Mucosa of rectum (tissue), 2 donors: ENCODE measurements at regions not wholly inside any gene's neighbourhood (a gene's known extent, or its start where the extent isn't known, plus 50 kb on each side); places are given as distances from the start of the nearest gene placed in this dataset.

ENCODE experiments used
- H3K27ac ChIP-seq, 2 donors: one replicate each; pipeline ENCODE4 v1.7.0; 2013; ENCODE audit warnings: inconsistent platforms in 2 of 2, low read depth in 2 of 2, low read length in 2 of 2
- H3K27me3 ChIP-seq, 2 donors: one replicate each; pipeline ENCODE4 v1.7.0; 2013; ENCODE audit warnings: low read length in 2 of 2; ENCODE audit not compliant: control insufficient read depth in 2 of 2, insufficient read depth in 2 of 2
- H3K36me3 ChIP-seq, 2 donors: one replicate each; pipeline ENCODE4 v1.7.0; 2013; ENCODE audit warnings: low read length in 2 of 2; ENCODE audit not compliant: control insufficient read depth in 2 of 2, insufficient read depth in 2 of 2
- H3K4me1 ChIP-seq, 2 donors: one replicate each; pipeline ENCODE4 v1.7.0; 2013; ENCODE audit warnings: low read length in 2 of 2, mild to moderate bottlenecking in 1 of 2; ENCODE audit not compliant: control insufficient read depth in 2 of 2, insufficient read depth in 2 of 2
- H3K4me3 ChIP-seq, 2 donors: one replicate each; pipeline ENCODE4 v1.7.0; 2013; ENCODE audit warnings: low read length in 2 of 2
- H3K9ac ChIP-seq, 2 donors: one replicate each; pipeline ENCODE4 v1.7.0; 2013; ENCODE audit warnings: low read length in 2 of 2, low read depth in 1 of 2, mild to moderate bottlenecking in 1 of 2
- H3K9me3 ChIP-seq, 2 donors: one replicate each; pipeline ENCODE4 v1.7.0; 2013; ENCODE audit warnings: low read length in 2 of 2; ENCODE audit not compliant: control insufficient read depth in 2 of 2
- donor health status: healthy.
- donor health status: Normal muscosa, but diverticular disease.

DNA sequence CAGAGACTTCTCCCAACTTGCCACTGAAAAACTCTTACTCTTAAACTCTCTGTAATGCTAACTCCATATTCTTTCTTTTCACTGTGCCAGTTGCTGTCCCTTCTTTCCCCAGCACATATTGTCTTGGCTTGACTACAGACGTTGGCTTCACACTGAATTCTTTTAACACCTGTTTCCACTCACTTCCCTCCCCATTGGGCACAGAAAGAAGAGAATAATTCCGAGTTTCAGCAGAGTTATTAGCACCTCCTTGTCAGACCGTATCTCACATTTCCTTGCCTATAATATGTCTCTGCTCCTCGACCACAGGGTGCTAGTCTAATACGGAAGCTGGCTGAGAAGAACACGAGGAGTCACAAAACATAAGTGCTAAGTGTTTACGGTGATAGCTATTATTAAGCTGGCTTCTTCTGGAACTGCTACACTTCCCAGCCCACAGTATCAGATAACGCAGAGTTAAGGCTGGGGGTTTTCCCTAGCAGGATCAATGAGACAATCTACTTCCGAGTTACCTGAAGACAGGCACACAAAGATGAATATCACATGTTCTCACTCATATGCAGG is 188.5 kb upstream of the CDH8 start:
- H3K9me3 ChIP-seq: no peaks in the 10 kb centered on the region
- H3K4me1 ChIP-seq: no peaks in the 10 kb centered on the region
- no peaks in the 10 kb centered on the region for H3K27me3 ChIP-seq
- no peak overlapping the region for H3K4me3 ChIP-seq
- no peak overlapping the region for H3K9ac ChIP-seq
- H3K36me3 ChIP-seq: no peaks in the 10 kb centered on the region
- no peak overlapping the region for H3K27ac ChIP-seq

GRCh38 chr16:62216837-62217236 is 180.6 kb upstream of the CDH8 start:
- Histone ChIP-seq H3K4me3 (no peak overlapping the region), H3K9me3 (no peaks in the 10 kb centered on the region), H3K27ac (no peak overlapping the region), H3K4me1 (no peaks in the 10 kb centered on the region), H3K36me3 (no peaks in the 10 kb centered on the region), H3K9ac (no peak overlapping the region), H3K27me3 (no peaks in the 10 kb centered on the region)

- Histone ChIP-seq H3K9me3 (no peaks in the 10 kb centered on the region), H3K4me3 (no peak overlapping the region), H3K27me3 (no peaks in the 10 kb centered on the region), H3K9ac (no peak overlapping the region), H3K4me1 (no peaks in the 10 kb centered on the region), H3K36me3 (no peaks in the 10 kb centered on the region), H3K27ac (no peak overlapping the region)
Observed at GRCh38 chr16:62213763-62214162, 177.5 kb upstream of the CDH8 start.

- Histone ChIP-seq H3K27me3 (no peaks in the 10 kb centered on the region), H3K9ac (no peak overlapping the region), H3K4me1 (no peaks in the 10 kb centered on the region), H3K36me3 (no peaks in the 10 kb centered on the region), H3K4me3 (no peak overlapping the region), H3K27ac (no peak overlapping the region), H3K9me3 (no peaks in the 10 kb centered on the region)
Observed at GRCh38 chr16:62208934-62209333, 172.7 kb upstream of the CDH8 start.

- no peak overlapping the region for H3K27ac ChIP-seq
- no peaks in the 10 kb centered on the region for H3K27me3 ChIP-seq
- H3K9ac ChIP-seq: no peak overlapping the region
- no peak overlapping the region for H3K4me3 ChIP-seq
- no peaks in the 10 kb centered on the region for H3K9me3 ChIP-seq
- no peaks in the 10 kb centered on the region for H3K4me1 ChIP-seq
- H3K36me3 ChIP-seq: no peaks in the 10 kb centered on the region
Observed at GRCh38 chr16:62205459-62205858, 169.2 kb upstream of the CDH8 start.

GRCh38 chr16:62201911-62202310 is 165.7 kb upstream of the CDH8 start:
- Histone ChIP-seq H3K9ac (no peak overlapping the region), H3K27me3 (no peaks in the 10 kb centered on the region), H3K36me3 (no peaks in the 10 kb centered on the region), H3K4me1 (no peaks in the 10 kb centered on the region), H3K9me3 (no peaks in the 10 kb centered on the region), H3K4me3 (no peak overlapping the region), H3K27ac (no peak overlapping the region)

- no peak overlapping the region for H3K27ac ChIP-seq
- no peaks in the 10 kb centered on the region for H3K4me1 ChIP-seq
- no peaks in the 10 kb centered on the region for H3K9me3 ChIP-seq
- no peaks in the 10 kb centered on the region for H3K36me3 ChIP-seq
- no peak overlapping the region for H3K9ac ChIP-seq
- no peak overlapping the region for H3K4me3 ChIP-seq
- H3K27me3 ChIP-seq: no peaks in the 10 kb centered on the region
Observed at GRCh38 chr16:62194828-62195227, 158.6 kb upstream of the CDH8 start.

- no peaks in the 10 kb centered on the region for H3K9me3 ChIP-seq
- no peaks in the 10 kb centered on the region for H3K36me3 ChIP-seq
- H3K9ac ChIP-seq: no peak overlapping the region
- H3K27me3 ChIP-seq: no peaks in the 10 kb centered on the region
- H3K27ac ChIP-seq: no peak overlapping the region
- H3K4me1 ChIP-seq: no peaks in the 10 kb centered on the region
- H3K4me3 ChIP-seq: no peak overlapping the region
Observed at GRCh38 chr16:62190426-62190825, 154.2 kb upstream of the CDH8 start.

GRCh38 chr16:62177351-62178203 is 141.3 kb upstream of the CDH8 start:
- no peaks in the 10 kb centered on the region for H3K9me3 ChIP-seq
- H3K4me3 ChIP-seq: no peak overlapping the region
- no peak overlapping the region for H3K9ac ChIP-seq
- H3K4me1 ChIP-seq: no peaks in the 10 kb centered on the region
- H3K27ac ChIP-seq: no peak overlapping the region
- H3K27me3 ChIP-seq: no peaks in the 10 kb centered on the region
- no peaks in the 10 kb centered on the region for H3K36me3 ChIP-seq

GRCh38 chr16:62170642-62171041 is 134.4 kb upstream of the CDH8 start:
- no peak overlapping the region for H3K27ac ChIP-seq
- no peaks in the 10 kb centered on the region for H3K4me1 ChIP-seq
- no peaks in the 10 kb centered on the region for H3K9me3 ChIP-seq
- H3K27me3 ChIP-seq: no peaks in the 10 kb centered on the region
- H3K9ac ChIP-seq: no peak overlapping the region
- no peak overlapping the region for H3K4me3 ChIP-seq
- no peaks in the 10 kb centered on the region for H3K36me3 ChIP-seq
